ENCODE measurements at regions not wholly inside any gene's neighbourhood (a gene's known extent, or its start where the extent isn't known, plus 50 kb on each side); places are given as distances from the start of the nearest gene placed in this dataset.

DNA sequence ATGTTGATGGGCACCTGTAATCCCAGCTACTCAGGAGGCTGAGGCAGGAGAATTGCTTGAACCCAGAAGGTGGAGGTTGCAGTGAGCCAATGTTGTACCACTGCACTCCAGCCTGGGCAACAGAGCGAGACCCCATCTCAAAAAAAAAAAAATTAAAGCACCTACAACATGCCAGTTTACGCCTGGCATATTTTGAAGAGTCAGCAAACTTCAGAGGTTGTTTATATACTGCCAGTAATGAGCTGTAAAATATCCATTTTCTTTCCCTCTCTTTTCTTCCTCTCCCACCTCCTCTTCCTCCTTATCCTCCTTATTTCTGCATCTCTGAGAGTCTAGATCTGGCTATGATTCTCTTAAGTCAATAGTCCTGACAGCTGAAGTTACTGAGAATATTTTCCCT, 556.5 kb upstream of the LARGE1 start:
- no peaks in the 10 kb centered on the region for H3K27me3 ChIP-seq (ENCODE audit: control insufficient read depth in 4 of 4, insufficient read depth in 4 of 4, low read length in 3 of 4)
- H3K36me3 ChIP-seq (ENCODE audit: control insufficient read depth in 4 of 4, insufficient read depth in 3 of 4, low read depth in 1 of 4, low read length in 3 of 4), result no peaks in the 10 kb centered on the region
- H3K9me3 ChIP-seq (ENCODE audit: control insufficient read depth in 4 of 4, low read length in 3 of 4), result peaks cover 0 to 8% (median 3%) of the 10 kb centered on the region in 4 donors
- H3K27ac ChIP-seq (ENCODE audit: low read depth in 1 of 2, low read length in 2 of 2), result no peak overlapping the region
- no peak for TF ChIP-seq HNF4G (IDR thresholded peaks at IDR 0.05)
- TF ChIP-seq NR2F2 (IDR thresholded peaks at IDR 0.05), result no peak
- TF ChIP-seq REST (IDR thresholded peaks at IDR 0.05), result no peak
- TF ChIP-seq ATF3 (IDR thresholded peaks at IDR 0.05), result no peak
- TF ChIP-seq YY1 (IDR thresholded peaks at IDR 0.05), result no peak
- TF ChIP-seq RXRA (IDR thresholded peaks at IDR 0.05), result no peak
- no peak for TF ChIP-seq SP1 (IDR thresholded peaks at IDR 0.05)
- no peak for TF ChIP-seq CTCF (IDR thresholded peaks at IDR 0.05; ENCODE audit: low read depth, low read length, missing input control)
- no peak for TF ChIP-seq TAF1 (conservative IDR thresholded peaks at IDR 0.05)
- no peak for TF ChIP-seq EGR1 (IDR thresholded peaks at IDR 0.05; ENCODE audit: low read depth in 2 of 2)
- TF ChIP-seq, protein P1, sequence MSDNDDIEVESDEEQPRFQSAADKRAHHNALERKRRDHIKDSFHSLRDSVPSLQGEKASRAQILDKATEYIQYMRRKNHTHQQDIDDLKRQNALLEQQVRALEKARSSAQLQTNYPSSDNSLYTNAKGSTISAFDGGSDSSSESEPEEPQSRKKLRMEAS (IDR thresholded peaks at IDR 0.05), result no peak
- WGBS, result 61% methylated on average over 2 of the region's 2 CpGs
- H3K4me3 ChIP-seq (ENCODE audit: low read depth in 1 of 3, low read length in 3 of 3), result no peak overlapping the region
- H3K4me1 ChIP-seq (ENCODE audit: control insufficient read depth in 4 of 4, insufficient read depth in 4 of 4, low read length in 3 of 4), result no peaks in the 10 kb centered on the region
- no peak for DNase-seq (ENCODE audit: low spot score)
- H3K9ac ChIP-seq (ENCODE audit: low read depth in 1 of 2, low read length in 2 of 2), result no peak overlapping the region

DNA sequence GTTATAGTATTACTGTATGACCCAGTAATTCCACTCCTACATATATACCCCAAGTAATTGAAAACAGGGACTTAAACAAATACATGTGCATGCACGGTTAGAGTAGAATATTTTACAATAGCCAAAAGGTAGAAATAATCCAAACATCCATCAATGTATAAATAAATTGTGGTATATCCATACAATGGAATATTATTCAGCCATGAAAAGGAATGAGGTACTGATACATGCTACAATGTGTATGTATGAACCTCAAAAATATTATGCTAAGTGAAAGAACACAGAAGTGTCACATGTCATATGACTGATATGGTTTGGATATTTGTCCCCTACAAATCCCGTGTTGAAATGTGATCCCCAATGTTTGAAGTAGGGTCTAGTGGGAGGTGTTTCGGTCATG, 560.8 kb upstream of the LARGE1 start:
- WGBS, result 77% methylated on average over 3 of the region's 3 CpGs
- H3K4me1 ChIP-seq (ENCODE audit: control insufficient read depth in 4 of 4, insufficient read depth in 4 of 4, low read length in 3 of 4), result no peaks in the 10 kb centered on the region
- no peak overlapping the region for H3K9ac ChIP-seq (ENCODE audit: low read depth in 1 of 2, low read length in 2 of 2)
- H3K4me3 ChIP-seq (ENCODE audit: low read depth in 1 of 3, low read length in 3 of 3), result no peak overlapping the region
- no peak for TF ChIP-seq HNF4G (IDR thresholded peaks at IDR 0.05)
- no peak for TF ChIP-seq ATF3 (IDR thresholded peaks at IDR 0.05)
- TF ChIP-seq, protein P2, sequence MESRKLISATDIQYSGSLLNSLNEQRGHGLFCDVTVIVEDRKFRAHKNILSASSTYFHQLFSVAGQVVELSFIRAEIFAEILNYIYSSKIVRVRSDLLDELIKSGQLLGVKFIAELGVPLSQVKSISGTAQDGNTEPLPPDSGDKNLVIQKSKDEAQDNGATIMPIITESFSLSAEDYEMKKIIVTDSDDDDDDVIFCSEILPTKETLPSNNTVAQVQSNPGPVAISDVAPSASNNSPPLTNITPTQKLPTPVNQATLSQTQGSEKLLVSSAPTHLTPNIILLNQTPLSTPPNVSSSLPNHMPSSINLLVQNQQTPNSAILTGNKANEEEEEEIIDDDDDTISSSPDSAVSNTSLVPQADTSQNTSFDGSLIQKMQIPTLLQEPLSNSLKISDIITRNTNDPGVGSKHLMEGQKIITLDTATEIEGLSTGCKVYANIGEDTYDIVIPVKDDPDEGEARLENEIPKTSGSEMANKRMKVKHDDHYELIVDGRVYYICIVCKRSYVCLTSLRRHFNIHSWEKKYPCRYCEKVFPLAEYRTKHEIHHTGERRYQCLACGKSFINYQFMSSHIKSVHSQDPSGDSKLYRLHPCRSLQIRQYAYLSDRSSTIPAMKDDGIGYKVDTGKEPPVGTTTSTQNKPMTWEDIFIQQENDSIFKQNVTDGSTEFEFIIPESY (IDR thresholded peaks at IDR 0.05), result no peak
- no peak for TF ChIP-seq FOXA2 (IDR thresholded peaks at IDR 0.05)
- no peak for TF ChIP-seq FOXA1 (IDR thresholded peaks at IDR 0.05)
- no peak for TF ChIP-seq SP1 (IDR thresholded peaks at IDR 0.05)
- no peak overlapping the region for H3K27ac ChIP-seq (ENCODE audit: low read depth in 1 of 2, low read length in 2 of 2)
- DNase-seq (ENCODE audit: low spot score), result no peak
- no peaks in the 10 kb centered on the region for H3K27me3 ChIP-seq (ENCODE audit: control insufficient read depth in 4 of 4, insufficient read depth in 4 of 4, low read length in 3 of 4)
- peaks cover 0 to 6% (median 3%) of the 10 kb centered on the region in 4 donors for H3K9me3 ChIP-seq (ENCODE audit: control insufficient read depth in 4 of 4, low read length in 3 of 4)
- no peaks in the 10 kb centered on the region for H3K36me3 ChIP-seq (ENCODE audit: control insufficient read depth in 4 of 4, insufficient read depth in 3 of 4, low read depth in 1 of 4, low read length in 3 of 4)
